Activated naive CD4-positive, alpha-beta T cell treated with anti-CD3 and anti-CD28 coated beads for 36 hours (primary cell): ENCODE measurements at regions not wholly inside any gene's neighbourhood (a gene's known extent, or its start where the extent isn't known, plus 50 kb on each side); places are given as distances from the start of the nearest gene placed in this dataset.

ENCODE experiments used
- CTCF ChIA-PET: fragments of 350-600 bp; sonication (Branson Sonifier 250); formaldehyde crosslinking; loops from one replicate; lab custom pipeline; 2021; ENCODE audit warnings: antibody characterized with exemption; lab: Charles Lee
- DNase-seq: peaks from one replicate; pipeline ENCODE4 v3.0.0-alpha.2; 2020
- H3K27ac Mint-ChIP-seq: one replicate; pipeline ENCODE4 v1.8.0; 2021; ENCODE audit warnings: mild to moderate bottlenecking, mixed read lengths
- H3K27me3 Mint-ChIP-seq: one replicate; pipeline ENCODE4 v1.8.0; 2021; ENCODE audit warnings: low read depth, mixed read lengths
- H3K36me3 Mint-ChIP-seq: one replicate; pipeline ENCODE4 v1.8.0; 2021; ENCODE audit warnings: low read depth, mixed read lengths
- H3K4me1 Mint-ChIP-seq: one replicate; pipeline ENCODE4 v1.8.0; 2021; ENCODE audit warnings: low read depth, mixed read lengths
- H3K4me3 Mint-ChIP-seq: one replicate; pipeline ENCODE4 v1.8.0; 2021; ENCODE audit warnings: mild to moderate bottlenecking, moderate library complexity, mixed read lengths
- H3K9me3 Mint-ChIP-seq: one replicate; pipeline ENCODE4 v1.8.0; 2021; ENCODE audit warnings: mixed read lengths
- intact Hi-C: fragments of 100-400 bp; cut with micrococcal nuclease; formaldehyde crosslinking; loops from one replicate; pipeline ENCODE4 v1.15.1; 2023

DNA sequence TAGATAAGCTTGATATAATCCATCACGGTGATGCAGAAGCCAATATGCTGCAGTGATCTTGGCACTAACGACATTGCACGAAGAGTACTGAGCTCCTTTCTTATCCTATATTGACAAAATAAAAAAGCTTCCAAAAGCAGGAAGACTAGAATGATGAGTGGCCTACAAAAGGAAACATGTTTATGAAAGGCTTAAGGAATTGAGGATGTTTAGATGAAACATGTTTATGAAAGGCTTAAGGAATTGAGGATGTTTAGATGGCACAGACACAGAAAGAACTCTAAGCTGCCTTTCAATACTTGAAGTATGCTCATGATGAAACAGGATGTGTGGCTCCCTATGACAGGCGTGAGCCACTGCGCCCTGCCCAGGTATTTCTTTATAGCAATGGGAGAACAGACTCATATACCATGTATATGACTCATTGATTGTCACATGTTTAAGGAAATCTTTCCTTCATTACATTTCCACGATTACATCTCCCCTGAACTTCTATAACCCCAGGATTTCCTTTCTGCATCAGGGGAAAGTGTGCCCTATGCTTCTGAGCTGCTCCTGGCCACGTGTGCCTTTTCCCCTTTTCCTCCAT lies 690.8 kb upstream of the ARGLU1 start:
- DNase-seq: no peak
- Mint-ChIP-seq H3K4me1 (no peaks in the 10 kb centered on the region), H3K9me3 (peaks cover 2% of the 10 kb centered on the region), H3K27ac (no peak overlapping the region), H3K4me3 (no peak overlapping the region), H3K27me3 (peaks cover 2% of the 10 kb centered on the region), H3K36me3 (no peaks in the 10 kb centered on the region)
- intact Hi-C loops: no loop called here
- CTCF ChIA-PET: no interaction called here

DNA sequence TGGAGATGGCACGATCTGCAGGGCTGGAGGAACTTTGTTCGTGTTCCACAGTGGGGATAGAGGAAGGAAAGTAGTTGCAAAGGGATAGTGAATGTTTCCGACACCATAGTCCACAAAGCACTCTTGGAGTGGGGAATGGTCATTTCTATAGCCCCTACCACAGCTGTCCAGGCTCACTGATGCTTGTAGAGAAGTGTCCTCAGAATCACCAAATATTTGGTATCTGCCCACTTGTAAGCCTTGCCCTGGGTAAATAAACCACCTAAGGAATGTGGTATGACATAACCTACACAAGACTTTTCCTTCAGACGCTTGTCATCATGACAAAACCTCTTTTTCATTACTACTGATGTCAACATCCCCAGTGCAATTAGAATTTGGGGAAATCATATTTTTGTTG lies 686.5 kb upstream of the ARGLU1 start:
- Mint-ChIP-seq H3K36me3 (no peaks in the 10 kb centered on the region), H3K9me3 (no peaks in the 10 kb centered on the region), H3K4me3 (no peak overlapping the region), H3K4me1 (no peaks in the 10 kb centered on the region), H3K27me3 (peaks cover 4% of the 10 kb centered on the region), H3K27ac (no peak overlapping the region)
- no peak for DNase-seq
- CTCF ChIA-PET: no interaction called here
- intact Hi-C loops: no loop called here

DNA sequence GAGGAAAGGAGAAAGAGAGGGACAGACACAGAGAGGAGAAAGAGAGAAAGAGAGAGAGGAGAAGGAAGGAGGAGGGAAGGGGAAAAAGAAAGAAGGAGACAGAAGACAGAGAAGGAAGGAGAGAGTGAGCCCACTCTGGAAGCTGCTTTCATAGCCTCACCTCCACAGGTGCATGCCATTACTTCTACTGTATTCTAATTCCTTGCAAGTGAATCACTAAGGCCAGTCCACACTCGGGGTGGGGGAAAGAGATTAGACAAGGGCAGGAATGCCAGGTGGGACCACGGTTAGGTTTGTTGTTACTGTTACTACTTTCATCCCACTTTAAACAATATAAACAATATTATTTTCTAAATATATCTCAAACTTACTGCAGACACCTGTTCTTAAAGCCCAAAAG lies 684.5 kb upstream of the ARGLU1 start:
- CTCF ChIA-PET: no interaction called here
- Mint-ChIP-seq H3K27me3 (peaks cover 5% of the 10 kb centered on the region), H3K4me3 (no peak overlapping the region), H3K4me1 (no peaks in the 10 kb centered on the region), H3K36me3 (no peaks in the 10 kb centered on the region), H3K27ac (no peak overlapping the region), H3K9me3 (no peaks in the 10 kb centered on the region)
- DNase-seq: no peak
- intact Hi-C loops: no loop called here

DNA sequence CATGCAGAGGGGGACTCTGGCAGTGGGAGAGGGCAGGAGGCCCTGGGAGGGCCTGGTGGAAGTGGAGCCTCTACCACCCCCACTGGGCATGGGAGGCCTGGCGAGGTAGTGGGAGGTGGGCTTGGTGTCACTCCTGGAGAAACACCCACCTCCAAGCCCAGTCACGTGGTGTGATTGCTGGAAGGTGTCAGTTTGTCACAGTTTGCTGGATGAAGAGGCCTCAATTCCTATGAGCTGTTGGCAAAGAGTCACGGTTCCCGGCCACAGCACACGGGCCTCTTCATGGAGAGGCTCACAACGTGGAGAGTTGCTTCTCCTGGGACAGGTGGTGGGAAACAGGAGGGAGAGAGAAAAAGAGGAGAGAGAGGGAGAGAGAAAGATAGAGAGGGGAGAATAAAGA lies 684.1 kb upstream of the ARGLU1 start:
- H3K27me3 Mint-ChIP-seq: peaks cover 5% of the 10 kb centered on the region
- CTCF ChIA-PET: no interaction called here
- intact Hi-C loops: no loop called here

DNA sequence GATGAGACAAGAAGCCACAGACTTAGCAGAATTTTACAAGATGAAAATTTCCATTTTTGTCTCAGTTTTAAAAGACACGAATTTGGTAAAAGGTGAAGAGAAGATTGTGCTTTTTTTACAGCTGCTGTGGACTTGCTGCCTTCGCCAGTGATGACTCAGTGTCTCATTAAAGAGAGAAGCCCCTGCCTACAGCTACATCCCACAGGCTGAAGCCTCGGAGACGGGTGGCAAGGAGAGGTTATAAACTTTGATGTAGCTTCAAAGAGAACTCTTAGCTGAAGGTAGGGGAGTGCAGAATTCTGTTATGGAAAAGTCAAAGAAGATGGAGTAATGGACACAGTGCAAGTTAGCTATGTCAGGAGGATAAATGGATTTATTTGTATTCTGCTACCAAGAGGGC lies 683.4 kb upstream of the ARGLU1 start:
- Mint-ChIP-seq H3K4me3 (no peak overlapping the region), H3K36me3 (no peaks in the 10 kb centered on the region), H3K9me3 (no peaks in the 10 kb centered on the region), H3K27me3 (peaks cover 5% of the 10 kb centered on the region), H3K27ac (no peak overlapping the region), H3K4me1 (no peaks in the 10 kb centered on the region)
- intact Hi-C loops: no loop called here
- CTCF ChIA-PET: no interaction called here
- DNase-seq: no peak

More for the DNA sequence above, 684.1 kb upstream of the ARGLU1 start:
- Mint-ChIP-seq H3K27ac (no peak overlapping the region), H3K36me3 (no peaks in the 10 kb centered on the region), H3K4me1 (no peaks in the 10 kb centered on the region), H3K9me3 (no peaks in the 10 kb centered on the region), H3K4me3 (no peak overlapping the region)
- no peak for DNase-seq

DNA sequence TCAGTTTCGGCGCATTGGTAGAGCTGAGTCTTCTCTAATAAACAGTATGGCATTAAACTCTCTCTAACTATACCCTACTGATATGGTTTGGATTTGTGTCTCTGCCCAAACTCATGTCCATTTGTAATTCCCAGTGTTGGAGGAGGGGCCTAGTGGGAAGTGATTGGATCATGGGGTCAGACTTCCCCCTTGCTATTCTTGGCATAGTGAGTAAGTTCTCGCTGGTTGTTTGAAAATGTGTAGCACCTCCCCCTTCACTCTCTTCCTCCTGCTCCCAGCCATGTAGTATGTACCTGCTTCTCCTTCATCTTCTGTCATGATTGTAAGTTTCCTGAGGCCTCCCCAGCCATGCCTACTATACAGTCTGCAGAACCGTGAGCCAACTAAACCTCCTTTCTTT lies 682.7 kb upstream of the ARGLU1 start:
- no peak overlapping the region for H3K4me3 Mint-ChIP-seq
- CTCF ChIA-PET: no interaction called here
- H3K4me1 Mint-ChIP-seq: no peaks in the 10 kb centered on the region
- H3K9me3 Mint-ChIP-seq: no peaks in the 10 kb centered on the region
- no peak for DNase-seq
- intact Hi-C loops: no loop called here
- H3K27me3 Mint-ChIP-seq: peaks cover 5% of the 10 kb centered on the region
- H3K27ac Mint-ChIP-seq: no peak overlapping the region
- H3K36me3 Mint-ChIP-seq: no peaks in the 10 kb centered on the region

DNA sequence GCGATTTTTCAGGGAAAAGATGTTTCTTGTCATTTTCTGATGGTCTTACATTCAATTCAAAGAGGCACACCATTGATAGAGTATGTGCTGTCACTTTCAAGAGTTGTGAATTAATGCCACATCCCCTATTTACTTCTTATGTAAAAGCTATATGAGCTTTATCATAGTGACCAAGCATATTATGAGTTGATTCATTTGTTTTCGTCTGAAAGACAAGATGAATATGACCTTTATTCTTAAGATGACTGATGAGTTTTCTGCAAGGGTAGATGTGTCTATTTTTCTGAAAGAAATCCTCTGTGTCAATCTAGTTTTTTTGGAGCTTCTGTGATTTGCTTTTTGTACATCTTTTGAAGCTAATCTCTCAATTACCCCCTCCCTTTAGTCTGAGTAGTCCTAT lies 676.3 kb upstream of the ARGLU1 start:
- Mint-ChIP-seq H3K4me3 (no peak overlapping the region), H3K36me3 (no peaks in the 10 kb centered on the region), H3K27me3 (peaks cover 2% of the 10 kb centered on the region), H3K27ac (no peak overlapping the region), H3K4me1 (no peaks in the 10 kb centered on the region), H3K9me3 (no peaks in the 10 kb centered on the region)
- CTCF ChIA-PET: interaction anchor here (1.1 kb wide), 1 partner anchor 39 kb away, joined by 3 read pairs; no protein-coding TSS in a partner anchor
- DNase-seq: no peak
- intact Hi-C loops: no loop called here

DNA sequence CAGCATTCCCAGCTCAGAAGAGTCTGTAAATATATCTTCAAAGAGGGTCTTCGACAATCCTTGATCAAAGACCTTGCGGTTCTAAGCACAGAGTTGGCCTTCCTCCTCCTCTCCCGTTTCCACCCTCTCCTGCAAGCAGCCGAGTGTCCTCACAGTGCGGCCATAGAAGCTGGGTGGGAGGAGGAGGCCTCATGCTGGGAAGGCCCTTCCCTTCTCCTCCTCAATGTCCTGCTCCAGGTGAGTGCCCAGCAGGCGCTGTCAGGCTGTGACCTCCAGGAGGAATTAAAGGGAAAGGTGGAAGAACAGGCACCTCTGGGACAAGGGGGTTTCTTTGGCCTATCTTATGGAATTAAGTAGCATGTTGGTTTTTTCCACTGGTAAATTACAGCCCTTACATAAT lies 674.2 kb upstream of the ARGLU1 start:
- intact Hi-C loops: no loop called here
- Mint-ChIP-seq H3K9me3 (no peaks in the 10 kb centered on the region), H3K27me3 (no peaks in the 10 kb centered on the region), H3K27ac (no peak overlapping the region), H3K36me3 (no peaks in the 10 kb centered on the region), H3K4me1 (no peaks in the 10 kb centered on the region), H3K4me3 (no peak overlapping the region)
- no peak for DNase-seq
- CTCF ChIA-PET: no interaction called here

DNA sequence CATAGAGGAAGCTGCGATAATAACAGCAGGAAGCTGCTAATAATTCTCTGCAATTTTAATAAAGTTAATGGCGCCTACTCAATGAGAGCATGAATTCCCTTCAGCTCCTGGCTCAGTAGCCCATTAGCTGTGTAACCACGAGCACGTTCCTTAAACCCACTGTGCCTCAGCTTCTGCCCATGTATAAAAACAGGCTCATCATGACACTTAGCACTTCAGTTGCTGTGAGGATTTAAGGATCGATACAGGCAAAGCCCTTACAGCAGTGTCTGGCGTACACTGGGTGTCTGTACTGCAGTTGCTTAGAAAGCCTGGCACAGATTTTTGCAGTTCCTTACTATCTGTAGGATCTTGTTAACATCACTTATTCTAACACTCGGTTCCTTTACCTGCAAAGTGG lies 673.4 kb upstream of the ARGLU1 start:
- Mint-ChIP-seq H3K27ac (no peak overlapping the region), H3K27me3 (no peaks in the 10 kb centered on the region), H3K4me1 (no peaks in the 10 kb centered on the region), H3K4me3 (no peak overlapping the region), H3K36me3 (no peaks in the 10 kb centered on the region), H3K9me3 (no peaks in the 10 kb centered on the region)
- intact Hi-C loops: no loop called here
- DNase-seq: no peak
- CTCF ChIA-PET: no interaction called here

DNA sequence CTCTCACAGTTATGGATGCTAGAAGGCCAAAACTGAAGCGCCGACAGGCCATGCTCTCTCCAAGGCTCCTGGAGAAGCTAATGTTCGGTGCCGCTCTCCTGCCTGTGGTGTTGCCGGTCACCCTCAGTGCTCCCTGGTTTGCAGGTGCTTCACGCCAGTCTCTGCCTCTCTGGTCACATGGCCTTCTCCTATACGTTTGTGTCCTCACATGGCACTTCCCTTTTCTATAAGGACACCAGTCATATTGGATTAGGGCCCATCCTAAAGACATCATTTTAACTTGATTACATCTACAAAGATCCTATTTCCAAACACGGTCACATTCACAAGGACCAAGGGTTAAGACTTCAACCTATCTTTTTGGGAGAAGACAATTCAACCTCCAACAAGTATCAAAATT lies 671.3 kb upstream of the ARGLU1 start:
- no peaks in the 10 kb centered on the region for H3K9me3 Mint-ChIP-seq

DNA sequence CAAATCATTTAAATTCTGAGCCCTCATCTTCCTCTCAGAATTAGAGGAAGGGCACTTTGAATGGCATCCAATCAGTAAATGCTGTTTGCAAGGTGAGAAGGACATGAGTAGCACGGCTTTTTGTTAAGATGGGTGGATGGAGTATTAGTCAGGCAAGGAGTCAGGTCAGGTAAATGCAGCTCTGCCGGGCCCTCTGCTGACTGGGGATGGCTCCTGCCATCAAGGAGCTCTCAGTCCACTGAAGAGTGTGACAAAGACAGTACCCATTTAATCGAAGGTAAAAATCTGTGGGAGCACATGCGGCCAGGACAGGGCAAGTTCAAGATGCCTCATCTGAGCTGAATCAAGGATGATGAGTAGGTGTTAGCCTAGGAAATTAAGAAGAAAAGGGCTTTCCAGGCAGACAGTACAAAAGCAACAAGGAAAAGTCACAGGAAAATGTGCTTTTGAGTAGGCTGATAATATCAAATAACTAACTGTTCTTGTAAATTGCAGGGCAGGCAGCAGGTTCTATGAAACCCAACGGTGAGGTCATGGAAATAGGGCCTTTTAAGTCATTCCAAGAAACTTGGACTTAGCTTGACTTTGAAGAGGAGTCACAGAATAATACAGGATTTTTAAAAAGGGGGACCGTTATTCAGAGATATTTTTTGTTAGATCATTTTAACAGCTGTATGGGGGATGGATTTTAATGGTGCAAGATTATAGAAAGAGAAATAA lies 670.5 kb upstream of the ARGLU1 start:
- no peak overlapping the region for H3K4me3 Mint-ChIP-seq
- no peak overlapping the region for H3K27ac Mint-ChIP-seq
- no peaks in the 10 kb centered on the region for H3K27me3 Mint-ChIP-seq
- H3K9me3 Mint-ChIP-seq: no peaks in the 10 kb centered on the region
- no peaks in the 10 kb centered on the region for H3K36me3 Mint-ChIP-seq
- no peaks in the 10 kb centered on the region for H3K4me1 Mint-ChIP-seq
- CTCF ChIA-PET: interaction anchor here (0.5 to 1.0 kb wide), 3 partner anchors 33 to 77 kb away, joined by 3 to 4 read pairs (median 3); no protein-coding TSS in a partner anchor
- DNase-seq: no peak
- intact Hi-C loops: no loop called here

More for the DNA sequence above, 671.3 kb upstream of the ARGLU1 start:
- DNase-seq: no peak
- Mint-ChIP-seq H3K27me3 (no peaks in the 10 kb centered on the region), H3K36me3 (no peaks in the 10 kb centered on the region), H3K4me3 (no peak overlapping the region), H3K27ac (no peak overlapping the region), H3K4me1 (no peaks in the 10 kb centered on the region)
- CTCF ChIA-PET: interaction anchor here (1.0 kb wide), 1 partner anchor 33 kb away, joined by 3 read pairs; no protein-coding TSS in a partner anchor
- intact Hi-C loops: no loop called here

DNA sequence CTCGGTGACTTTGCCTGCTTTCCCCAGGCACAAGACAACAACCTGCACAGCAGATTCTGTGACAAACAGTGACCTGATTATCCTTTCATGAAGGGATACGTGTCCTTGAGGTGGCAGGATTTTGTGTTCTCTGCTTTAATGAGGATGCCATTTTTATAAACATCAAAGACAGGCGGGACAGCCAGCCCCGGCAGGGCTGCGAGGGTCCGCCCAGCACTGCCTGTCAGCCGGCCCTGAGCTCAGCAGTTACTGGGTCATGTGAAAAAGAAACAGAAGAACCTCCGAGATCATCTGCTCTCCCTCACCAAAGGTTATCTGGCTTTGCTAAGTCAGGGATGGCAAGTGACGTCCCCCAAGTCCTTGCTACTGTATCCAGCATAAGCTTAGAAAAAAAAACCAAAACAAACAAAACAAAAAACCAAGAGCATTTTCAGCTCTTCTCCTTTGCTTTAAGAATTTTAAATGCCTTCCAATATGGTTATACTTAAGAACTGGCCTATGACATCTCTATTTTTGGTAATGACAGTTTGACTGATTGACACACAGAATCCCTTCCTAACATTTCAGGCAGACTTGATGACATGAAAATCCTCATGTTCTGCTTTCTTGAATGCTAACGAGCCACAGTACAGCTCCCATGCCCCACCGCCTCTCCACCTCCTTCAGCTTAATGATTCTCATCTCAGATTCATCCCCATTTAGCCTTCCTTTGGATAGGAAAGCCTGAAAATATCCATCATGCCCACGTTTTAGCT lies 666.6 kb upstream of the ARGLU1 start:
- intact Hi-C loops: no loop called here
- H3K4me1 Mint-ChIP-seq: no peaks in the 10 kb centered on the region
- DNase-seq: no peak
- no peaks in the 10 kb centered on the region for H3K27me3 Mint-ChIP-seq
- no peak overlapping the region for H3K27ac Mint-ChIP-seq
- no peaks in the 10 kb centered on the region for H3K9me3 Mint-ChIP-seq
- no peak overlapping the region for H3K4me3 Mint-ChIP-seq
- no peaks in the 10 kb centered on the region for H3K36me3 Mint-ChIP-seq
- CTCF ChIA-PET: no interaction called here

DNA sequence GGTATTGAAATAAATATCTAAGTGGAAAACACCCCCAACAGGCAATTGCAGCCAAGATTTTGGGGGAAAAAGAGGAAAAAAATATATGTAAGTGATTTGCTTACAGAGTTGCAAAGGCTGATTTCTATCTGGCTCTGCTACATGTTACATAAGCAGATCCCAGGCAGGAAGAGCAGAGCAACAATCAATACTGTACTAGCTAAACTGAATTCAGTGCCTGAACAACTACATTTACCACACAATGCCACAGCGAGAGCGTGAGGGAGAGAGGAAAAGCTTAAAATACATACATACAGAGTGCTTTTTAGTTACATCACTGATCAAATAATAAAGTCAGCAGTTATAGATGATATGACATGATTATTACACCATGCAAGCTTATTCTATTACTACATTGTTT lies 665.6 kb upstream of the ARGLU1 start:
- H3K36me3 Mint-ChIP-seq: no peaks in the 10 kb centered on the region
- intact Hi-C loops: no loop called here
- H3K4me3 Mint-ChIP-seq: no peak overlapping the region
- CTCF ChIA-PET: no interaction called here
- no peaks in the 10 kb centered on the region for H3K27me3 Mint-ChIP-seq
- no peak overlapping the region for H3K27ac Mint-ChIP-seq
- DNase-seq: no peak
- no peaks in the 10 kb centered on the region for H3K9me3 Mint-ChIP-seq
- no peaks in the 10 kb centered on the region for H3K4me1 Mint-ChIP-seq
